Globus pallidus (tissue), 1 donor: ENCODE measurements at regions not wholly inside any gene's neighbourhood (a gene's known extent, or its start where the extent isn't known, plus 50 kb on each side); places are given as distances from the start of the nearest gene placed in this dataset.
"Not testable (repeated sequence)": the region's sequence is repeated elsewhere in the genome, so short reads cannot be mapped to it uniquely, and the experiment has no call there.

Source experiments
- DNase-seq: peaks from one replicate; pipeline ENCODE4 v3.0.0-alpha.2; 2015; ENCODE audit warnings: low spot score

- DNase-seq: no peak
Observed at GRCh38 chr2:226124548-226125011, 675.0 kb downstream of the IRS1 start.

DNA sequence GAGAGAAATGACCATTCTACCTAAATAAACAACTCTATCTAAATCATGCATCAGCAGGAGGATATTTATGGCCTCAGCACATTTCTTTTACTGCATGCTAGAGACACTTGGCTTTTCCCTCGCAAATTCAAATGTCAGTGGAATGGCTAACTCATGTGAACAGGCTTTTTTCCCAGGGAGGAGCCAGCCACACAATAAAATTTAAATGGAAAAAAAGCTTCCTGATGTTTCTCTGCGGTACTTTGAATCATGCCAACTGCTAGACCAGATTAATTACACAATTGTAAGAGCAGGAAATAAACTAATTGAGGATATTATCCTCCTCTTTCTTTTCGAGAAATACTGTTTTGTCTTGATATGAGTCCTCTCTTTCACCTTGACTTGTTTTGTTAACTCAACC is 676.3 kb downstream of the IRS1 start:
- DNase-seq: no peak

- peak; percentile 7 for DNase-seq
Observed at GRCh38 chr2:226122041-226122440, 677.6 kb downstream of the IRS1 start.

DNA sequence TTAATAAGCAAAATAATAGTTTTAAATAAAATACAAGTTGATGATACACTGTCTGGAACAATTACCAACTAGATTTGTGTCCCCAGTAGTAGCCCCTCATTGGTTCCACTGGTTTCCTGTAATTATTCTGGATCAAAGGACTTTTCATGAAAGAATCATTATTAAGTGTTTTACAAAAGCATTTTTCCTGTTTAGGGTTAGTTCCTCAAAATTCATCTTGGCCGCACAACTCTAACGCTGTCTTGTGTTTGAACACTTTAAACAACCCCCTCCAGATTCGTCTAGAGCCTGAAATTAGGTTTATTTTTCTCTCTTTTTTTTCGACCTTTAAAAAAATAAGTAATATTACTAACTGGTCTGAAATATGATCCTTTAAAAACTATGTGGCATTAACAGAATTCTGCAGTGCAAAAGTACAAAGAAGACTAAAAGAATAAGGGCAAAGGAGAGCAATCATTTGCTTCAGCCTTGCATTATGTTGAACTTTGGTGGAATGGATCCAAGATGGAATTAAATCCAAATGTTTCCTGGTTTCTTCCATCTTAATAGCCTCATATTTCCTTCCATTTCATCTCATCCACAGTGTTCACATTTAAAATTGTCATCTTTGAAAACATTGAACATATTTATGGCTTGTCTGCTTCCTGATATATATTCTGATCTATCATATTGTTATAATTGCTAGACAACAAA is 678.4 kb downstream of the IRS1 start:
- no peak for DNase-seq

- DNase-seq: peak; percentile 6
Observed at GRCh38 chr2:226118471-226119429, 680.9 kb downstream of the IRS1 start.

GRCh38 chr2:226117510-226118065 is 682.0 kb downstream of the IRS1 start:
- no peak for DNase-seq

DNA sequence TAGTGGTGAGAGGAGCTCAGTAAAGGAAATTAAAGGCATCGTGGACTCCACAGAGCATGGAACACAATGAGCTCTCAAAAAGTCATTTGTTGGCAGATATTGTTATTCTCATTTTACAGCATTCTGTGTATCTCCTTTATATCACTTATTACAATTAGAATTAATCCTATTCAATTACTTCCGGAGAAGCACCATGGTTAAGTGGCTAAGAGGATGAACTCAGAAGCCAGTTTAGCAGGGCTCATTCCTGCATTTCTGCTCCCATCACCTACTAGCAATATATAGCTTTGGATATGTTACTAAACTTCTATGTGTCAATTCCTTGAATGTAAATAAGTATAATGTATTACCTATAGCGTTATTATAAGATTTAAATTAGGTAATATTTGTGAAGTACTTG is 683.3 kb downstream of the IRS1 start:
- no peak for DNase-seq

DNA sequence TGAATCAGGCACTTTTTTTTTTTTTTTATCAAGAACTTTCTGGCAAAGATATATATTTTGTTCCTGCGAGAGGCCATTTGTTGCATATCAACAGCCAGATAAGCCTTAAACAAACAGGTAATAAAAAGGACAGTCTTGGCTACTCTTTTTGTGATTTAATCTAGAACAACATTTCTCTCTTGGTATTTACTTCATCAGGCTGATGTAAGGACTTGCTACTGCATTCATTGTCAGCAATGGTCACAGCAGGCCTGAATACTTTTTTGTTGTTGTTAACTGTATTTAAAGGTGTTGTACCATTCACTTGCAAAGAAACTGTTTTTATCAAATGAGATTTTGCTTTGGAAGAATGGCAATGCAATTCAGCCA is 683.8 kb downstream of the IRS1 start:
- no peak for DNase-seq

GRCh38 chr2:226115102-226115831 is 684.4 kb downstream of the IRS1 start:
- no peak for DNase-seq

GRCh38 chr2:226114436-226114835 is 685.2 kb downstream of the IRS1 start:
- DNase-seq: no peak

DNA sequence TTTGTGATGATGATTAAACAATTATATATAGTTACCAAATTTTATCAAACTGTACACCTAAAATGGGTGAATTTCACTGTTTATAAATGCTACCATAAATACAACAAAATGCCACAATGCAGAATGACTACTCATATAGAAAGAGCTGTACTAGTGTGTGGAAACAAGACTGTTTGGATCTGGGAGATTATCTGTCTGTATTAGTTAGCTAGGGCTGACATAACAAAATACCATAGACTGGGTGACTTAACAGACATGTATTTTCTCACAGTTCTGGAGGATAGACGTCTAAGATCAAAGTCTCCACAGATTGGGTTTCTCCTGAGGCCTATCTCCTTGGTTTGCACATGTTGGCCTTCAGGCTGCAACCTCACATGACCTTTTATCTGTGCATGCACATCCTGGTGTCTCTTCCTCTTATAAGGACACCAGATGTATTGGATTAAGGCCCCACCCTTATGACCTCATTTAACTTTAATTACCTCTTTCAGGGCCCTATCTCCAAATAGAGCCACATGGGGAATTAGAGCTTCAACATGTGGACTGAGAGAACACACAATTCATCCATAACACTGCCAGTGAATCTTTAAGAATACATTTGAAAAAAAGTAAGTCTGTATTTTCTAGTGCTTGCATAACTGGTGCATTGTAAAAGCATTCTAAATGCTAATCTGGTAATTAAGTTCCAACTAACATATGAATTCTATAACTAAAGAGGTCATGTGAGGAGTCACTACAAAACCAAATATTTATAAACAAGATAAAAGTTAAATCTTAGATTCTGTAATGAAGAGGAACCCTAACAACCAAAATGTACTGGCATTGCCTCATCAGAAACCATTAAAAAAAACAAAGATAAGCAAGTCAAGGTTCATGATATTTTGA is 699.6 kb downstream of the NYAP2 start:
- no peak for DNase-seq

DNA sequence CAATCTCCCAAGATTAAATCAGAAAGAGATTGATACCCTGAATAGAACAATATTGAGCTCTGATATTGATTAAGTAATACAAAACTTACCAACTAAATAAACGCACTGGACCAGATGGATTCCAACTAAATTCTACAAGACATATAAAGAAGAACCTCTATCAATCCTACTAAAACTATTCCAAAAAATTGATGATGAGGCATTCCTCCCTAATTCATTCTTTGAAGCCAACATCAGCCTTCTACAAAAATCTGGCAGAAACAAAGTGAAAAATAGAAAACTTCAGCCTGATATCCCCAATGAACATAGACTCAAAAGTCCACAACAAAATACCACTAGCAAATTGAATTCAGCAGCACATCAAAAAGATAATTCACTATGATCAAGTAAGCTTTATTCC is 695.5 kb downstream of the NYAP2 start:
- no peak for DNase-seq

DNA sequence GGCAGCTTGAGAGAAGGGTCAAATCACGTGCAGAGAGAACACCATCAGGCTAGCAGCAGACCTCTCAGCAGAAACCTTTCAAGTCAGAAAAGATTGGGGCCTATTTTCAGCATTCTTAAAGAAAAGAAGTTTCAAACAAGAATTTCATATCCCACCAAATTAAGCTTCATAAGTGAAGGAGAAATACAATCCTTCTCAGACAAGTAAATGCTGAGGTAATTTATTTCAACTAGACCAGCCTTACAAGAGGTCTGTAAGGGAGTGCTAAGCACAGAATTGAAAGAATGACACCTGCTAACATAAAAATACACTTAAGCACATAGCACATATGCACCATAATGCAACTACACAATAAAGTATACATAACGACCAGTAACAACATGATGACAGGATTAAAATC is 693.9 kb downstream of the NYAP2 start:
- no peak for DNase-seq

DNA sequence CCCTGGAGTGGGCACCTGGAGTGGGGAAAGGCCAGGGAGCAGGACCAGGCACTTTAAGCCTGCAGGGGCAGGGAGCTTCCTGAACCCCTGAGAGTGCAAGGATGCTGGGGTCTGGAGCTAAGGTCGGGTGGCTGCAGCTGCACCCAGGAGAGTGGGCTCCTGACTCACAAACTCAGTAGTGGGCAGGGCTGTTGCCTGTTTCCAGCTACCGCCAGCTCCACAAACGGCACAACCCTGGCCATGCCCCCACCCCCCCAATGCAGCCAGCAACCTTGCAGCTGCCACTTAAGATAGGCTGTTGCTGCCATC is 688.8 kb downstream of the NYAP2 start:
- no peak for DNase-seq

- DNase-seq: no peak
Observed at GRCh38 chr2:226087505-226088365, 688.2 kb downstream of the NYAP2 start.

GRCh38 chr2:226087051-226087450 is 687.5 kb downstream of the NYAP2 start:
- DNase-seq: no peak

- DNase-seq: no peak
Observed at GRCh38 chr2:226086190-226086589, 686.7 kb downstream of the NYAP2 start.

DNA sequence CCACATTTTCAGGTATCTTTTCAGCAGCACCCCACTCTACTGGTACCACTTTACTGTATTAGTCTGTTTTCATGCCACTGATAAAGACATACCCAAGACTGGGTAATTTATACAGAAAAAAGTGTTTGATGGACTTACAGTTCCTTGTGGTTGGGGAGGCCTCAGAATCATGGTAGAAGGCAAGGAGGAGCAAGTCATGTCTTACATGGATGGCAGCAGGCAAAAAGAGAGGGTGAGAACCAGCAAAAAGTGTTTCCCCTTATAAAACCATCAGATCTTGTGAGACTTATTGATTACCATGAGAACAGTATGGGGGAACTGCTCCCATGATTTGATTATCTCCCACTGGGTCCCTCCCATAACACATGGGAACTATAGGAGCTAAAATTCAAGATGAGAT is 685.9 kb downstream of the NYAP2 start:
- not testable (repeated sequence) for DNase-seq

DNA sequence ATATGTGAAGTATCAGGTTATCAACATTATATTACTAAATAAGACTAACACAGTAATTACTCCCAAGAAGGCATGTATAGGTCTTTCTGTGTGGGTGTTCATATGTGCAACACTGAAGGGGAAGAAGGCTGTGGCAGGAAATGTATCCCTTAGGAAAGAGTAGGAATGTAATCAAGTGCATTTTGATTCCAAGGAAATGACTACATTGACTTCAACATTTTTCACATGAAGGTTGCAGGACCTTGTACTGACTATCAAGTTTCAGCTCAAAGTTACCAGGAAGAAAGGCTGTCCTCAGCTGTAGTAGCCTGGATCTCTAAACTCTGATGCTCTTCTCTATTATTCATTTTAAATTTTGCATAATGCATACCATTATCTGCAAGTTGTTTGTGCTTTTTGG is 680.8 kb downstream of the NYAP2 start:
- DNase-seq: no peak

DNA sequence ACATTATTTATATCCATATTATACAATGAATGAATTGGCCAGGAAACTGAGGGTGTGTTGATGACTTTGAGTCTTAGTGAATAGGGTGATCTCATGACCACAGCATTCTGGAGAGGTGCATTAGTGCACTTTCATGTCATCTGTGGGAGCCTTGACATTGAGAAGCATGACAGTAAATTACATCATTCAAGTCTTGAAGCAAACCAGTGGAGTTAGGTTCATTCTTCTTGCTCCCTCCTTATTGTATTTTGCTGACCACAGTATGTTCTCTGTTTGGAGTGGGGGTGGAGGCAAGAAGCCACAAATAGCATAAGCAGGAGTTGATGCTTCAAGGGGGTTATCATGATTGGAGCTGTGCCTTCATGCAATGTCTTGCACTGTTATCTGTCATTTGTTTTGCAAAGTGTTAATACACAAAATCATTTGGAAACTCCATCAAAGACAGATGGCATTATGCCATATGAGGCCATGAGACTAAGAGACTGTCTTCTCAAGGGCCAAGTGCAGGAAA is 680.2 kb downstream of the NYAP2 start:
- DNase-seq: no peak
